Epithelial cell of esophagus (primary cell): ENCODE measurements at regions not wholly inside any gene's neighbourhood (a gene's known extent, or its start where the extent isn't known, plus 50 kb on each side); places are given as distances from the start of the nearest gene placed in this dataset.

Experiments used
- DNase-seq: peaks from one replicate; pipeline ENCODE4 v3.0.0; 2010; ENCODE audit warnings: low read depth
- H3K4me3 ChIP-seq: 2 replicates; pipeline ENCODE4 v1.5.1; 2011; ENCODE audit warnings: mild to moderate bottlenecking, low read length, control low read depth
- CTCF ChIP-seq: IDR thresholded peaks from 2 replicates; pipeline ENCODE4 v1.5.1; 2011; ENCODE audit warnings: low read depth, mild to moderate bottlenecking, low read length, control low read depth, inconsistent platforms; ENCODE audit not compliant: insufficient read depth; ENCODE audit errors: missing control alignments

GRCh38 chr1:190864013-190864641, 386.5 kb upstream of the BRINP3 start:
- TF ChIP-seq CTCF = no peak
- H3K4me3 ChIP-seq = no peak overlapping the region
- peak; percentile 22 for DNase-seq

GRCh38 chr1:190880352-190880751, 402.7 kb upstream of the BRINP3 start:
- TF ChIP-seq CTCF = no peak
- H3K4me3 ChIP-seq = no peak overlapping the region
- no peak for DNase-seq

GRCh38 chr1:190881064-190881463, 403.4 kb upstream of the BRINP3 start:
- no peak for DNase-seq
- no peak overlapping the region for H3K4me3 ChIP-seq
- TF ChIP-seq CTCF = no peak

- no peak for TF ChIP-seq CTCF
- H3K4me3 ChIP-seq = no peak overlapping the region
- DNase-seq = no peak
These were observed 419.6 kb upstream of the BRINP3 start for GRCh38 chr1:190897233-190897632.

GRCh38 chr1:190904091-190904695, 426.5 kb upstream of the BRINP3 start:
- peak; percentile 77 for DNase-seq
- no peak overlapping the region for H3K4me3 ChIP-seq
- TF ChIP-seq CTCF = no peak

- no peak for DNase-seq
- no peak for TF ChIP-seq CTCF
- no peak overlapping the region for H3K4me3 ChIP-seq
These were observed 428.6 kb upstream of the BRINP3 start for GRCh38 chr1:190906206-190906725.

- no peak overlapping the region for H3K4me3 ChIP-seq
- DNase-seq = no peak
- TF ChIP-seq CTCF = no peak
These were observed 430.6 kb upstream of the BRINP3 start for GRCh38 chr1:190908246-190908645.
